Forelimb muscle (tissue), 1 donor: ENCODE measurements at regions not wholly inside any gene's neighbourhood (a gene's known extent, or its start where the extent isn't known, plus 50 kb on each side); places are given as distances from the start of the nearest gene placed in this dataset.

Experiments
- DNase-seq: peaks from one replicate; pipeline ENCODE4 v3.0.0-alpha.2; 2013; ENCODE audit warnings: low read depth

DNA sequence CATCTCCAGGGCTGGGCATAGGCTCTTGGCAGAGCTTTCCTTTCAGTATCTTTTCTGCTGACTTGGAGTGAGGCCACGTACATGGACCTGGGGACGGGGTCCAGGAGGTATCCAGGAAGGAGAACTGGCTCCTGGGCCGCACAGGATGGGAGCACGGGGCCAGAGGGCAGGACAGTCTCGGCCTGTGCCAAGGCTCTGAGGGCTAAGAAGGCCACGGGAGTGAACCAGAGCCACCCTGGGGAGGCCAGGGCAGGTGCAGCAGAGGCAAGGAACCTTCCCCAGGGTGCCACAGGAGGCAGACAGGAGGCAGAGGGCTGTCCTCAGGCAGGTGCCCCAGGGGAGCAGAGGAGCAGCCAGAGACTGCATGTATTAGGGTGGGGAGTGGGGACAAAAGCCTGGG lies 50.3 kb downstream of the PLXNA1 start:
- no peak for DNase-seq

DNA sequence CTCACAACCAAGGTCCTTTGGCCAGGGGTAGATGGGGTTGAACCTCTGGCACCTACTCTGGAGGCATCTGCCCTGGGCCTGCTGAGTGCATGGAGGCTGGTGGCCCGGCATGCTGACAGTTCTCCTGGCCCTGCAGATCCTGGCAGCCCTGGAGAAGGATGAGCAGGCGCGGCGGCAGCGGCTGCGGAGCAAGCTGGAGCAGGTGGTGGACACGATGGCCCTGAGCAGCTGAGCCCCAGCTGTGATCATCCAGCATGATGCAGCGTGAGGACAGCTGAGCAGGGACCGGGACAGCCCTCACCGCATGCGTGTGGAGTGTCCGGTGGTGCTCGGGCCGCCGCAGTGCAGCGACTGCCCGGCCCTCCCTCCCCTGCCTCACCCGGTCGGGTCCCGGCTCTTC lies 50.9 kb downstream of the PLXNA1 start:
- DNase-seq: no peak

DNA sequence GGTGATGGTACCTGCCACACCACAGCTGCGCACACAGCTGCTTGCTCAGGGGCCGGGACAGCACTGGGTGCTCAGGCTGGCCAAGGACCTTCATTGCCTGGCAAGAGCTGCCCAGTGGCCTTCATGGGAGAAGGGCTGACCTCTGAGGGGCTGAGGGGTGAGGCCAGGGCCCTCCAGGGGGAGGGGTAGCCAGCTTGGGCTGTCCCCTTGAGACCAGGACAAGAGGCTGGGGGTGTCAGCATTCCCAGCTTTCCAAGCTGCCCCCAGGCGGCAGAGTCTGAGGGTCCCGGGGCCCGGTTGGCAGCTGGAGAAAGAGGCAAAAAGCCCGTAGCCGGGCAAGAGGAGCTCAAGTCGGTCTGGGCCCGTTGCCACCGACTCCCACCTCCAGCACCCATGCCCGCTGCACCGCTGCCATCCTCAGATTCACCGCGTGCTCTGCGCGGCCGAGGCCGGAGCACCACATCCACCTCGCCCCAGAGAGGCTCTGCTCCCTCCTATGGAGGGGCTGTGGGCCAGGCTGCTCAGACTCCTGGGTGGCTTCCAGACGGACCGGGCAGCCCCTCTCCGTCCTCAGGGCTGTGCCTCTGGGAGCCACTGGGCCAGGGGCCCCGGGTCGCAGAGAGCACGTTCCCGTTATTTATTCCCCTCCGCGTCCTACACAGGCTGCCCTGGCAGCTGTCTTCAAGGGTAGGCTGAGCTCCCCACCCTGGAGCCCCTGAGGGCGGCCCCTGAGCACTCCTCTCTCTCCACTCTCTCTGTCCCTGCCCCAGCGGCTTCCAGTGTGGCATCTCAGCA lies 51.5 kb downstream of the PLXNA1 start:
- DNase-seq: no peak

DNA sequence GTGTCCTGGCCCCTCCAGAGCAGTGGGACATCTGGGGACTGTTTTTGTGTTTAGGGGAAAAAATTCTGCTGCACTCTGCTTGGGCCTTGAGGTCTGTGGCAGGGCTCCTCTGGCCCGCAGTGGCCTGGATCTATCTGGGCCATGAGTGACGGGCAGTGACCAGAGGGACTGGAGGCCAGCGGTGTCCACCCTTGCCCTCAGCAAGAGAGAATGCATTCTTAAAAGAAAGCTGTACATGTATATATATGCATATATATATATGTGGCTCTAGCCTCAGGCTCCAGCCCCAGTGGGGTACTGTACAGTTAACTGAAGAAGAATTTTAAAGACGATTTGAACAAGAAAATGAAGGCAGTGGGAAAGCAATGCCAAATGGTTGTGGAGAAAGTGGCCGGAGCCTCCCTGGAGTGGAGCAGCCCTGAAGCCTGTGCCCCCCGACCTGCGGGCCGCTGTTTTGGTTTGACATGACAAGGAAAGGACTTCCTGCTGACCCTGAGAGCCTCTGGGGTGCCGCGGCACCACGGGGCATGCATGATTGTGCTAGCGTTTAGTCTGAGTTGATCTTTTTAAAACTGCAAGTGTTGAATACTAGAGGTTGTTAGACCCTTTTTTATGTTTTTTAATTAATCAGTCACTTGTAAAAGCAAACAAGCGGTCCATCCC lies 52.2 kb downstream of the PLXNA1 start:
- no peak for DNase-seq

DNA sequence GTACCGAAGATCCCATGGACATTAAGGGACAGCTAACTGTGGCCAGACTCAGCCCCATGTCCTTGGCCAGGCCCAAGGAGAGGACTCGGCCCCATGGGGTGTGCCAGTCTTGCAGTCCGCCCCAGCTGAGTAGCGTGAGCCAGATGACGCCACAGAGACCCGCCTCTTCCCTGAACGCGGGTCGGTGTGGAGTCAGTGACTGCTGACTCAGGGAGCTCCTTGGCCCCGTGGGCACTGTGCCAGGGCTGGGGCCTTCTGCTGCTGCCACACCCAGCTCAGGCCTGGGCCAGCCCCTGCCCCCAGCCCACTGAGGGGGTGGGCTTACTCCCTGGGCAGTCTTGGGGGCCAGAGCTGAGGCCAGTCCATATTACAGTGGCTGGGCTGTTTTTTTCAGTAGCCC lies 52.8 kb downstream of the PLXNA1 start:
- DNase-seq: no peak

DNA sequence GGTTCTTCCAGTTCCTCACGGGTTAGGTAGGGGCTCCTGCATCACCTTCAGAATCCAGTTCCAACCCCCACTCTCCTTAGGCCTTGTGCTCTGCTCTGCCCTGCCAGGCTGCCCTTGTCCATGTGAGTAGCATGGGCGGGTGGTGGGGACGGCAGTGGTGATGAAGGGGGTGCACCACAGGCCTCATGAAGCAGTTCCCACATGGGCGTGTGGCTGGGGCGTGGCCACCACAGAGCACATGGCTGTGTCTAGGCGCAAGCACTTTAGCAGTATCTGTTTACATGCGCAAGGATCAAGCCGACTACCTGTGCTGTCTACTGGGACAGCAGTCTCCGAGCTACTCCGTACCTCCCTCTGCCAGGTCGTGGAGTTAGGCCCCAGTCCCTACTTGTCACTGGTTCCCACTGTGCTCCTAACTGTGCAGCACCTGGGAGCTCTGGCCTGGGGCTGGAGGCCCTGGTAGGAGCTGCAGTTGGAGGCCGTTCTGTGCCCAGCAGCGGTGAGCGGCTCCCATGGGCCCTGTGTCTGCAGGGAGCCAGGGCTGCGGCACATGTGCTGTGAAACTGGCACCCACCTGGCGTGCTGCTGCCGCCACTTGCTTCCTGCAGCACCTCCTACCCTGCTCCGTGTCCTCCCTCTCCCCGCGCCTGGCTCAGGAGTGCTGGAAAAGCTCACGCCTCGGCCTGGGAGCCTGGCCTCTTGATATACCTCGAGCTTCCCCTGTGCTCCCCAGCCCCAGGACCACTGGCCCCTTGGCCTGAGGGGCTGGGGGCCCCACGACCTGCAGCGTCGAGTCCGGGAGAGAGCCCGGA lies 53.5 kb downstream of the PLXNA1 start:
- DNase-seq: no peak

DNA sequence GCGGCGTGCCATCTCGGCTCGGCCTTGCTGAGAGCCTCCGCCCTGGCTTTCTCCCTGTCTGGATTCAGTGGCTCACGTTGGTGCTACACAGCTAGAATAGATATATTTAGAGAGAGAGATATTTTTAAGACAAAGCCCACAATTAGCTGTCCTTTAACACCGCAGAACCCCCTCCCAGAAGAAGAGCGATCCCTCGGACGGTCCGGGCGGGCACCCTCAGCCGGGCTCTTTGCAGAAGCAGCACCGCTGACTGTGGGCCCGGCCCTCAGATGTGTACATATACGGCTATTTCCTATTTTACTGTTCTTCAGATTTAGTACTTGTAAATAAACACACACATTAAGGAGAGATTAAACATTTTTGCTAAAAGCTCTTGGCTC lies 54.1 kb downstream of the PLXNA1 start:
- no peak for DNase-seq

DNA sequence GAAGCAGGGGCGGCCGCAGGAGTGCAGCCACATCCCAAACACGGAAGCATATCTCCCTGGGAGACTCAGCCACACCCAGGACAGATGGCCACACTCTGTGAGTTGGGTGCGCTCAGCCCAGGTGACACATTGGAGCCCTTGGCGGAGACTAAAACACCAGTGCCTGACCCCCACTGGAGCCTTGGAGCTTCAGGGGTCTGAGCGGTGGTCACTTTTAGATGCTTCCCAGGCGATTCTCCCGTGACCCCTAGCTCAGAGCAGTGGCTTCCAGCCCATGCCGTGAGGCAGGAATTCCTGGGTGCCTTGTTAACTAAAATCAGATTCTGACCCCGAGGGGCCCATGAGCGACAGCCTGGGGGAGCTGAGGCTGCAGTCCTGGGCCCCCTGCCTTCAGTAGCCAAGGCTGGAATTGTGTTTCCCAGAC lies 54.5 kb downstream of the PLXNA1 start:
- DNase-seq: no peak

DNA sequence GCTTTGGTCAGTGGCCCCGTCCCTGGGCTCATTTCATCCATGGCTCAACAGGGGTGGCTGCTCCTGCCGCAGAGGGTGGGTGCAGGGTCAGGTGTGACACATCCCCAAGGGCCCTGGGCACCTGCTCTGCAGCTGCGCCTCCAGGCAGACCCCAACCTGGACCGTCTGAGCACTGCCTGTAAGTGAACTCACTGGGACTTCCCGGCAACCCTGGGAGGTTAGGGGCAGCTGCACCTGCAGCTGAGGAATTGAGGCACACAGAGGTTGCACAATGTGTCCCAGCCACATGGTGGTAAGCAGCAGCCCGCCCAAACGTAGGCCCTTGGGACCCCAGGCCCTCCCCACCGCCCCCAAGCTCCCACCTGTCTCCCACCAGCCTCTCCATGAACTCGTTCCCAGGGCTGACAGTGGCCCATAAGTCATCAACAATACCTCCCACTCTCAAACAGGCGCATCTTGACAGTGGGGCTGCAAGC lies 55.1 kb downstream of the PLXNA1 start:
- no peak for DNase-seq

DNA sequence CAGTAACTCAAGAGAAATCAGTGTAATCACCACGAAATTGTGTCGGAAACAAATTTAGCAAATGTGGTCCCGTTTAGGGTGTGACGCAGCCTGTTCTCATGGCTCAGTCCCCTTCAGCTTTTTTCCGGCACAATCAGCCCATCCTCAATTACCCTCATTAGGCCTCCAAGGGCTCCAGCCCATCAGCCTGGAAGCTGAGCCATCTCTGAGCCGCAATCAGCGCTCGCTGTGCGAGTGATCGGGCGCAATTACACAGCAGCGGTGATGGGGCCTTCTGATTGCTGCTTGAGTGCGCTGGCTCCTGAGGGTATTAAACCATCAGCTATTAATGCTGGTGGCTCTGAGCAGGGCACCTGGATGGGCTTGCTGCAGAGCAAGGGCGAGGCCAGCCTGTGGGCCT lies 55.6 kb downstream of the PLXNA1 start:
- DNase-seq: no peak

DNA sequence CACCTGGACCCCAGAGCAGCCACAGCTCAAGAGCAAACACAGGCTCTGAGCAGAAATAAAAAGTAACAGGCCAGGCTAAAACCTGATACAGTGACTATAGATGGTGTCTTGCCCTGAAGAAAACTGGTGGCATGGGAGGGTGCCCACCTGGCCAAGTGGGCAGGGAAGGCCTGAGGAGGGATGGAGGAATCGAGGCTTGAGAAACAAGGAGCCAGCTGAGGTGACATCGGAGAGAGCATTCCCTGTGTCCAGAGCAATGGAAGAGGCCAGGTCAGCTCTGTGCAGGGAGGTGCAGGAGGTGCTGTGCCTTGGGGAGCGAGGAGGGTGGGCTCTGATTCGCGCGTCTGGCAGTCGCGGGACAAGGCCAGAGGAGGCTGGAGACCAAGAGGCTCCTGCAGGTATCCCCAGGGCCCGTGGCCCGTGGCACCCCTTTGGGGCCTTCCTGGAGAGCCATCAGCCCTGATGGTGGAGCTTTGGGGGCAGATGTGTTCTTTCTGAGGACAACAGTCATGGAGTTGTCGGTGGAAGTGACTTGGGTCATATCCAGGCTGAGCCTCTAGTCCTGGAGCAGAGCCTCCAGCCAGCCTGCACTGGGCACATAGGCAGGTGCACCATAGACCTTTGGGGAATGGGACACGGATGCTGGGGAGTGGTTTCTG lies 56.1 kb downstream of the PLXNA1 start:
- DNase-seq: no peak

DNA sequence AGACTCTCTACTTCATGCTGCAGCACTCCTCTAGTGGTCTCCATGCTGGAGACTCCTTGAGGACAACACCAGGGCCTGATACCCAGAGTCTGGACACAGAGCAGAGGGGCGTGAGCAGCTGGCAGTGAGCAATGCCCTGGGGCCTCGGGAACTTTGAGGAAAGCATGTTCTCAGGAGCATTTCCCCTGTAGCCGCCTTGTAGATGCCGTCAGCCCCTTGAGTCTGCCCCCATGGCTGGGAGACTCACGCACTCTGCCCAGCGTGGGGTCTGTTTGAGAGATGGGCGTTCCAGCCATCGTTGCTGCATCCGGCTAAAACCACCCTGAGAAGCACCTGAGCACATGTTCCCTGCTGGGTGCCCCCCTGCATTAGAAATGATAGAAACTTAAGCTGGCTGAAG lies 56.8 kb downstream of the PLXNA1 start:
- DNase-seq: no peak

DNA sequence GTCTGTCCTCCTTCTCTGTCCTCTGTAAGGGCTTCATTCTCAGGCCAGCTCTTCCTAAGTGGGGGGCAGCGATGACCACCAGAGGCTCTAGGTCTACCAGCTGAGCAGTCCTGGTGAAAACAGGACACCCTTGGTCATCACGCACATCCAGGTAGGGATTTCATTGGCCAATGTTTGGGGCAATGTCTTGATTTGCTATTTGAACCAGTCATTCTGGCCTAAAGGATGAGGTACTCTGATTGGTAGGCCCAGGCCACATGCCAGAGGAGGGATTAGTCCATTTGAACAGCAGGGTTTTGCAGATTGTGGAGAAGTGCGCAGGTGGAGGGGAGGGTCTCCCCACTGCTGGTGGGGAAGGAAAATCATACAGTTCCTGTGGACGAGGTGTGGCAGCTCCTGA lies 57.3 kb downstream of the PLXNA1 start:
- no peak for DNase-seq

DNA sequence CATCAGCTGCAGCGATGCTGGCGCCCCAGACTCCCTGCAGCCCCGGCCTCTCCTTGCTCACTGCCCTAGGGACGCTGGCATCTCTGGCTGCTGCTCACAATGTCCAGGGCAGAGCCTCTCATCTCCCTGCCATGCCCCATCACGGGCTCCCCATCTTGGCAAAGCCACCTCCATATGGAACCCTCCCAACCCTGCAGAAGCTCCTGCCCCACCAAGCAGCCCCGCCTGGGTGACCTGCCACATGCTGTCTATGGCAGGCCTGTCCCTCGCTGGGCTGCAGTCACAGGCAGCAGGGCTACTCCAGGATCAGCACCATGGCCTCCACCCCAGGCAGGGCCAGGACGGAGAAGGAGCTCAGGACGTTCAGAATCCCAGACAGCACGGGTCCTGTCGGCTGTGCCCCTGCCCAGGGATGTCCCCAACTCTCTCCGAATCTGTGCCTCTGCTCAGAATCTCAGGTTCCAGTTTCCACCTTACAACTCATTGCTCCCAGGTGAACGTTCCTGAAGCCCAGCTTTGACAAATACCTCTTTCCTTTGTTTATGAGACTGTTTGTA lies 58.4 kb downstream of the PLXNA1 start:
- DNase-seq: no peak

DNA sequence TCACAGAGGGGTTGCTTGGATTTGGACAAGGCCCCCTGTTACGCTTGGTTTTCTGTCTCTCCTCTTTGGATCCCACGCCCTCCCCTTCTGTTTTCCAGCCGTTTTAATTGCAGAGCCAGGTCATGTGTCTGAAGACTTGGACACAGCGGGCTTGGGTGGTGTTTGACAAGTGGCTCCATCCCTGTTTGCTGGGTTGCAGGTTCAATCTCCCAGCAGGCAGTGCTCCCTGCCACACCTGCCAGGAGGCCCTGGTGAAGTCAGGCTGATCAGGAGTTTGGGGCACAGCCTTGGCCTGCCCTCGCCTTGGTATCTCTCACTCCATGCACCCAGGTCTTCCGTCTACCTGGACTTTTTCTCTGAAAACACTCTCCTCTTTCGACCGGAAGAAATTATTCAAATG lies 59.0 kb downstream of the PLXNA1 start:
- no peak for DNase-seq

DNA sequence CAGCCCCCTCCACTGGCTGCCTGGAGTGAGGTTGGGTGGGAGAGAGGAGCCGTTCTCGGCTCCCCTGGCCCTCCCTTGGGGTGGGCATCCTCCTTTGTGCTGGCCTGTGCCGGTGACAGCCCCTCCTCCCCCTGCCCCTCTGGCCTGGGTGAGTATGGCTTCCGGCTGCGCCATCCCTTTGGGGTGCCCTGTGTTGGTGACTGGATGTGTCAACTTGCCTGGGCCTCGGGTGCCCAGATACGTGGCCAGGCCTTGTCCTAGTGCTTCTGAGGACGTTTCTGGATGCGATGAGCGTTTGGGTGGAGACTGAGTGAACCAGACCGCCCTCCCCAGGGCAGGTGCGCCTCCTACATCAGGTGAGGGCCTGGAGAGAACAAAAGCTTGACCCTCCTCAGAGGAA lies 59.7 kb downstream of the PLXNA1 start:
- DNase-seq: no peak

DNA sequence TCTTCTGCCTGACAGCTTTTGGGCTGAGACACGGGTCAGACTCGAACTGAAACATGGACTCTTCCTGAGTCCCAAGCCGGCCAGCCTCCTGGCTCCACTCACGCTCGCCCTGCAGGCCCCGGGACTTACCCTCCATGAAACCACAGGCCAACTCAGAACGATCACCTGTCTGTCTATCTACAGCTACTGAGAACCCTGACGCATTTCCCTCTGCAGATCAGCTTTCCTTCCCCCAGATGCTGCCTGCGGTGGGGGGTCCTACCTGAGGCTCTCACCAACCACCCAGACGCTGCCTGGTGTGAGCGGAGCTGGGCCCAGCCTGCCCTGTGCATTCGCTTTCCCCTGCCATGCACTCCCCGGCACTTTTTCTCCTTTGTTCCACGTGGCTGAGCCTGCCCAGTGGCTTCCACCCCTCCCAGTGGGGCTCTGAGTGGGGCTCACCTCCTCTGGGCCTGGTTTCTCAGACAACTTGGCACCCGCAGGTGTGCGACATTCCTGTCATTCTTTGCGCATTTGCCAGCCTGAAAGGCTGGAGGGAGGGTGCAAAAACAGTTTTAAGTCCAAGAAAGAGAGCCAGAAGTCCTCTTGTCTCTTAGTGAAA lies 60.2 kb downstream of the PLXNA1 start:
- DNase-seq: no peak

DNA sequence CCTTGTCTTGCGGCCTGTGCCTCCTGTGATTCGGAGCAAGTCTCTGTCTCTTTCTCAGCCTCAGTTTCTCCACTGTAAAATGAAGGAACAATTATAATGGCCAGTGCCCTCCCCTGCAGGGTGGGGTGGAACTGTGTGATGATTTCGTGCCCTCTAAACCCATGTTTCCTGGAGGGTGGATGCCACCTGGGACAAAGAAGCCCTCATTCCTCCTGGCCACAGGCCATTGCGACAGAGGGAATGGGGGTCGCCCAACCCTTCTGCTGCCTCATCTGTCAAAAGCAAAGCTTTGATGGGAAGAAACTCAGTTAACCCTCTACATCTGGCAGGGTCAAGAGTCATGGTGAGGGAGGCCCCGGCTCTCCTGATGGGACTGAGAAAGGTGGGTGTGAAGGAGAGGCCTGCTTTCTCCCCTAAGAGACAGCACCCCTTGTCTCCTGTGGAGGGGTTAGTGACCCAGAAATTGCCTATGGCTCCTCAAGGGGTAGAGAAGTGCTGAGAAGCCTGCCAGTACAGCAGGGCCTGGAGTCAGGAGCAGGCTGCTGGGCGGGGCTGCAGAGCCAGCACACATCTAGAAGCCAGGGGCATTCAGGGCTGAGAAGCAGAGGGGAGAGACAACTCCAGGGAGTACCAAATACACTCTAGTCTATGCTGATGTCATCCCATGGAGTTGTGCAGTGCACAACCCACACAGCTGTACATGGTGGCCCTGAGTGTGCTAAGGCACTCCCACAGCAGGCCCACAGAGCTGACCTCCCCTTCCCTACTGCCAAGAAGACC lies 61.0 kb downstream of the PLXNA1 start:
- no peak for DNase-seq

DNA sequence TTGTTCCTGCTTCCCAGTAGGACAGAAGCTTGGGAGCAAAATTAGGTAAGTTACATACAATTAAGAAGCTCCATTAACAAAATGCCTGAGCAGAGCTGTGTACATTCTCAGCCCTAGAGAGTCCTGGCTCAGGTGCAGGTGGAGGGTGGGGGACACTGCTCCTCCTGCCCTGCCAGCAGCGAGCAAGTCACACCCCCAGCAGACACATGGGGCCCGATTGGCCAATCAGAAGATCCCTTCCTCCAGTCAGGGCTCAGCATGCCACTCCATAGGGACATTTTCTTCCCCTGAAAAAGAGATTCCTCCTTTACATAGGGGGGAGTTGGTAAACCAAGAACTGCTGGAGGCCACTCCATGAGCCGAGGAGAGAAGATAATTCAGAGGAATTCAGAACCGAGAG lies 62.1 kb downstream of the PLXNA1 start:
- DNase-seq: no peak

DNA sequence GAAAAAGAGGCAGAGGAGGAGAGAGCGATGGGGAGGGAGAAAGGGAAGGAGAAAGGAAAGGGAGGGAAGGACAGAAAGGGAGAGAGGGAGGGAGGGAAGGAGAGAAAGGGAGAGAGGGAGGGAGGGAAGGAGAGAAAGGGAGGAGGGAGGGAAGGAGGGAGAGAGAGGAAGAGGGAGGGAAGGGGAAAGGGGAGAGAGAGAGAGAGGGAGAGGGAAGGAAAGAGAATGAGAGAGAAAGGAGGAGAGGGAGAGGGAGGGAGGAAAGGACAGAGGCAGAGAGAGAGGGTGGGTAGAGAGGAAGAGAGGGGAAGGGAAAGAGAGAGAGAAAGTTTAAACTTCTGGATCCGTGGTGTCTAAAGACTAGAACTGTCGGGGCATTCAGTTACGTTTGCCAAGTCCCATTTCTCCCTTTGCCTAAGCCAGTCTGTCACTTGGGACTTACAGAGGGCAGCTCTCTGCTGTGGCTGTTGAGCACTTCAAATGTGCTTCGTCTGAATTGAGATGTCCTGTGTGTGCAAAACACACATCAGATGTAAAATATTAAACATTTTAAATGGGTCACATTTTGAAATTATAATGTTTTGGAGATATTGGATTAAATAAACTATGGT lies 62.6 kb downstream of the PLXNA1 start:
- no peak for DNase-seq
